Left lung (tissue), 4 donors: ENCODE measurements at regions not wholly inside any gene's neighbourhood (a gene's known extent, or its start where the extent isn't known, plus 50 kb on each side); places are given as distances from the start of the nearest gene placed in this dataset.

Experiments
- ATAC-seq: fragments of 200-7000 bp; cut with Tn5 transposase; one replicate; pipeline ENCODE4 v1.9.1; 2020; ENCODE audit warnings: moderate library complexity
- DNase-seq, 4 donors: peaks; one replicate each; pipeline ENCODE4 v3.0.0-alpha.2; 2013 to 2020
- H3K27ac ChIP-seq, 2 donors: fragments of 200-600 bp; sonication (generic) in 1 of 2; one replicate each; pipeline versions ENCODE4 v1.5.0 to v1.8.0; 2020 to 2021
- H3K27me3 ChIP-seq, 2 donors: fragments of 200-600 bp; sonication (generic) in 1 of 2; one replicate each; pipeline versions ENCODE4 v1.5.0 to v1.8.0; 2020 to 2021
- H3K36me3 ChIP-seq, 2 donors: fragments of 200-600 bp; sonication (generic) in 1 of 2; one replicate each; pipeline versions ENCODE4 v1.5.0 to v1.8.0; 2020 to 2021
- H3K4me1 ChIP-seq, 2 donors: fragments of 200-600 bp; one replicate each; pipeline ENCODE4 v1.8.0; 2021
- H3K4me3 ChIP-seq, 2 donors: fragments of 200-600 bp; sonication (generic) in 1 of 2; one replicate each; pipeline versions ENCODE4 v1.5.0 to v1.8.0; 2020 to 2021; ENCODE audit warnings: mild to moderate bottlenecking in 1 of 2
- H3K9me3 ChIP-seq, 2 donors: fragments of 200-600 bp; sonication (generic) in 1 of 2; one replicate each; pipeline versions ENCODE4 v1.5.0 to v1.8.0; 2020 to 2021
- CTCF ChIP-seq, 2 donors: fragments of 200-600 bp; sonication (generic) in 1 of 2; IDR thresholded peaks; one replicate each; pipeline versions ENCODE4 v1.5.0 to v1.8.0; 2021; ENCODE audit warnings: antibody characterized with exemption in 2 of 2
- intact Hi-C, 2 donors: fragments of 100-400 bp; cut with DNase I; formaldehyde crosslinking; loops; one replicate each; pipeline versions ENCODE4 v1.11.2 to v1.14.2; 2022
- donor health status: DM: no; HTN: yes; CAD: no.
- donor health status: DM: no; HTN: no; CAD: no.

DNA sequence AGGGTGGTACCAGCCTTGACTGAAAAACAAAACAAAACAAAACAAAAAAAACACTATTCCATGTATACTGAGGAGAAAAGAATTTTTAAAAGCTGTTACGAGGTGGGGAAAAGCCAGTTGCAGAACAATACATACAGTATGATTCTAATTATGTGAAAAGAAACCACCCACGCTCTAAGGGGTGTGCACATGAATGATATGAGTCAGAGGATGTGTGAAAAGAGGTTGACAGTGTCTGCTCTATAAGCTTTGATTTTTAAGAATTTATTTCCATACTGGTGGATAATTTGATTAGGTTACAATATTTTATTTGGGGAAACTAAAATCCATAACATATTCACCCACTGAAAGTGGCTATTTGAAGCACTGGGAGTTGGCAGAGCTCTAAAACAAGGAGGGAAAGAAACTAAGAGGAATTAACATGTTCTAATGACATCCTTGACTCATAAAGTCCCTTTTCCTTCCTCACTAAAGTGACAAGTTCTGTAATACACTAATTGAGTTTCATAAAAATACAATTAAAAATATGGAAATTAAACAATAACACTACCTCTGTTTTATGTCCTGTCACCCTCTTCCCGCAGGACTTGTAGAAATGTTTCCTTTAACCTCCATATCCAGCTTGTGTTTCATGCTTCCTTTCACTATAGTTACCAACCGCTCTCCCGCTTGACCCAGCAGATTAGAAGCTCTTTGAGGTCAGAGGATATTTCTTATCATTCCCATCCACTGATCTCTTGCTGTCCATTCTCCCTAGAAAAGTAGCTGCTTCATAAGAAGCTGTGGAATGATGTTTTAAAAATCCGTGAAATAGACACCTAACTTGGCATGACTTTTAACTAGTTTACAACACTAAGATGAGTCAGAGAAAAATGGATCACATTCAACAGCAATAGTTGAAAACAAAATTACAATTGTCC is 118.6 kb upstream of the CCDC28A start:
- Histone ChIP-seq H3K36me3 (no peaks in the 10 kb centered on the region), H3K27ac (no peak overlapping the region), H3K4me3 (no peak overlapping the region), H3K9me3 (no peaks in the 10 kb centered on the region), H3K4me1 (no peaks in the 10 kb centered on the region), H3K27me3 (no peaks in the 10 kb centered on the region)
- no peak for DNase-seq
- no peak for TF ChIP-seq CTCF (IDR thresholded peaks at IDR 0.05)
- ATAC-seq = peak; percentile 36
- intact Hi-C loops = no loop called here

- ATAC-seq = no peak
- no peak for TF ChIP-seq CTCF (IDR thresholded peaks at IDR 0.05)
Measured at GRCh38 chr6:138655828-138656227, 117.7 kb upstream of the CCDC28A start.

DNA sequence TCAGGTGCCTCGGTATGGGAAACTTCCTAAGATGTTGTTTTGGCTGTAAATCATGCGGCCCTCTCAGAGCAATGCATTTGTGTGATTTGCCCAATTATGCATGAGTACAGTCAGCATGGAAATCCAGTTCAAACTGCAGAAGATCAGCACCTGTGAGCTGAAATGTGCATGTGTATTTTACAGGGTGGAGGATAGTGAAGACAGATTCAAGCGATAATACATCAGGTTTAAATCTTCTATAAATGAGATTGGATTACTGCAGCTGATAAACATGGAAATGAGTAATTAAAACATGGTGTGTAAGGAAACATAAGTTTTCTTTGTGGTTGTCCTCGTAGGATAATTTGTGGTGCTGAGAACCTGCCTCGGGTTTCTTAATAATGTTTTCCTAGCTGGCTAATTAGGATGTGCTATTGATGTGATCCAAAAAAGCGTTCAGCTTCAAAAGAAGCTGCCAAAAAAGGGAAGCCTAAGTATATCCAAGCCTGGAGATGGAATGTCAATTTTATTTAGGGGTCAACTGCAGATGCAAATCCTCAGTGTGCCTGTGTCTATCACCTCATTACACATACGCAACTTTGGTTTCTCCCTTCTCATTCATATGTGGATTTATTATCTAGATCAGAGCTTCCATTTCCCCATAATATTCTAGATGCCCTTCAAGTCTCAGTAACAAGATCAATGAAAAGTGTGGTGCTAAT is 117.1 kb upstream of the CCDC28A start:
- Histone ChIP-seq H3K36me3 (no peaks in the 10 kb centered on the region), H3K9me3 (no peaks in the 10 kb centered on the region), H3K27ac (no peak overlapping the region), H3K4me3 (no peak overlapping the region), H3K27me3 (no peaks in the 10 kb centered on the region), H3K4me1 (no peaks in the 10 kb centered on the region)
- ATAC-seq (no peak), DNase-seq (peak in 2 of 4 donors; percentile 49 to 53)
- intact Hi-C loops = no loop called here
- TF ChIP-seq CTCF (IDR thresholded peaks at IDR 0.05) = no peak

More at GRCh38 chr6:138655828-138656227, 117.7 kb upstream of the CCDC28A start:
- intact Hi-C loops = no loop called here
- Histone ChIP-seq H3K4me3 (no peak overlapping the region), H3K36me3 (no peaks in the 10 kb centered on the region), H3K9me3 (no peaks in the 10 kb centered on the region), H3K27me3 (no peaks in the 10 kb centered on the region), H3K4me1 (no peaks in the 10 kb centered on the region), H3K27ac (no peak overlapping the region)
- no peak for DNase-seq

- no peak for ATAC-seq
- TF ChIP-seq CTCF (IDR thresholded peaks at IDR 0.05) = no peak
- intact Hi-C loops = no loop called here
- Histone ChIP-seq H3K27me3 (no peaks in the 10 kb centered on the region), H3K4me1 (no peaks in the 10 kb centered on the region), H3K9me3 (no peaks in the 10 kb centered on the region), H3K36me3 (no peaks in the 10 kb centered on the region), H3K4me3 (no peak overlapping the region), H3K27ac (no peak overlapping the region)
- DNase-seq = no peak
Measured at GRCh38 chr6:138657065-138657425, 116.5 kb upstream of the CCDC28A start.

DNA sequence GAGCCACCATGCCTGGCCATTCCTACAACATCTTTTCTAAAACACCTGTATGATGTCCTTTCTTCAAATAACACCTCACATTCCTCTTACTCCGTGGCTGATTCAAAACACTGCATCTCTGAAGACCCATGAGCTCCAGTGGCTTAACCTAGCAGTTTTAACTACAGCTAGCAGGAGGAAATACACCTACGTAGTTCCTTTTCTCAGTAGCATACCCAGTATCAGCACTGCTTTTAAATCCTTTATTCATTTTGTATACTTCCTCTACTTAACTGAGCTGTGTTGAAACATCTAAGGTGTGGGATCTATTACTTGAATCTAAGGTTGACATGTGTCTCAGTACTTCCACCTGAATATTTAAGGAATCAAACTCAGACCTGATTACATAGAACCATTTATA is 113.6 kb upstream of the CCDC28A start:
- H3K4me1 ChIP-seq = no peaks in the 10 kb centered on the region
- H3K36me3 ChIP-seq = no peaks in the 10 kb centered on the region
- H3K9me3 ChIP-seq = no peaks in the 10 kb centered on the region
- TF ChIP-seq CTCF (IDR thresholded peaks at IDR 0.05) = no peak
- intact Hi-C loops = no loop called here
- ATAC-seq (no peak), DNase-seq (no peak)
- H3K4me3 ChIP-seq = no peak overlapping the region
- no peak overlapping the region for H3K27ac ChIP-seq
- no peaks in the 10 kb centered on the region for H3K27me3 ChIP-seq
